ENCODE measurements at regions not wholly inside any gene's neighbourhood (a gene's known extent, or its start where the extent isn't known, plus 50 kb on each side); places are given as distances from the start of the nearest gene placed in this dataset.
"Not testable (repeated sequence)": the region's sequence is repeated elsewhere in the genome, so short reads cannot be mapped to it uniquely, and the experiment has no call there.

DNA sequence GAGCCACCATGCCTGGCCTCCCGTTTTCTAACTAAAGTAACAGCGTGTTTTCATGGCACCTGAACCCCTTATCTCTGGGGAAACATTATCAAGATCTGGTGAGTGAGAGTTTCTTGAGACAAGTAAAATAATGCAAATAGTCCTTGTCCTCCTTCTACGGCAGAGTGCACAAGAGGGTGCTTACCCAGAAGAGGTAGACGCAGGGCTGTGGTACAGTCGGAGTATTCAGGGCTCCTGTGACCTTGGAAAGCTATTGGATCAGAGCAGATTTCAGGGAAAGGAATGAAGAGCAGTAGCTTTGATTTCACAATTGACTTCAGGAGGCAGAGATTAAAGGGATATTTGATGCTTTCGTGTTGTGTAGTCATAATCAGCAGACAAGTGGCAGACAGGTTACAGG lies 269.1 kb downstream of the ZNF248 start:
- DNase-seq (ENCODE audit: low spot score) = no peak

DNA sequence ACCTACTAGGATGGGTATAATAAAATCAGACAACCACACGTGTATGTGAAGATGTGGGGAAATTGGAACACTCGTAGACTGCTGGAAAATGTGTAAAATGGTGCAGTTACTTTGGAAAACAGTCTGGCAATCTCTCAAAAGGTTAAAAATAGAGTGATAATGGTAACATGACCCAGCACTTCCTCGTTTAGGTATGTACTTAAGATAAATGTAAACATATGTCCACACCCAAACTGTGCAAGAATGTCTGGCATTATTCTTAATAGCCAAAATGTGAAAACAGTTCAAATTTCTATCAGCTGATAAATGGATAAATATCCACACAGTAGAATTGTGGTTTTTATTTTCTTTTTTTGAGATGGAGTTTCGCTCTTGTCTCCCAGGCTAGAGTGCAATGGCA lies 272.8 kb downstream of the ZNF248 start:
- no peak for DNase-seq (ENCODE audit: low spot score)
- intact Hi-C loops (cut with DNase I) = no loop called here

More for the DNA sequence above, 269.1 kb downstream of the ZNF248 start:
- intact Hi-C loops (cut with DNase I) = no loop called here

DNA sequence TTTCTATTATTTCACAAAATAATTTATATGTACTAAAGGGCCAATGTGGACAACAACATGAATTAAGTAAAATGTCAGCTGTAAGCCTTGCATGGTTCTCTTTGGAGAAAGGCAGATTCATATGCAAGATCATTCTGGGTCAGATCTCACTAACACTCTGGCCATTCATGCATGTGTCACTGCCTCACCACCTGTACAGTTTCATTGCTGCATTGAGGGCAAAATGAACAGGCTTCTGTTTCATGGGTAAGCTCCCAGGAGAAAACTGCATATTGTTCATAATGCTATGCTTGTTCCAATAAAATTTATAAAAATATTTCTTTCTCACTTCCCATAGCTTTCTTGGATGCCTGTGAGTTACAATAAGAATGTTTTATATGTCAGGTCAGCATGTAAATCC lies 275.2 kb downstream of the ZNF248 start:
- intact Hi-C loops (cut with DNase I) = no loop called here
- DNase-seq (ENCODE audit: low spot score) = no peak

DNA sequence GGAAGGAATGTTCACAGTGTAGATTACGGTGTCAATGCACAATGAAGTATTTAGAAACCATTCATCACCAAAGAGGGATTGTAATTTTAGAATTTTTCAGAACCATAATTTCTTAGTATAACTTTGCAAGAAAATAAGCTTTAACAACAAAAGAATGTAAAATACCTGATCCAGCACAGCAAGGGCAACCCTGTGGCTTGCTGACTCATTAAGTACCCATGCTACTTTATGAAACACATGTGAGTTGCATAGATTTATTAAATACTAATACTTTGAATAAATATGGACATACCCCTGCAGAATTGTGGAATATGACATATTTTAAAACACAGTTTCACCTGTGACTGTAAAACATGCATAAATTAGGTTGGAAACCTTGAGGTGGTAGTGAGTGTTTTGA lies 281.3 kb downstream of the ZNF248 start:
- intact Hi-C loops (cut with DNase I) = no loop called here
- DNase-seq (ENCODE audit: low spot score) = no peak

GRCh38 chr10:37572206-37572605 lies 285.2 kb downstream of the ZNF248 start:
- DNase-seq (ENCODE audit: low spot score) = no peak
- intact Hi-C loops (cut with DNase I) = no loop called here

DNA sequence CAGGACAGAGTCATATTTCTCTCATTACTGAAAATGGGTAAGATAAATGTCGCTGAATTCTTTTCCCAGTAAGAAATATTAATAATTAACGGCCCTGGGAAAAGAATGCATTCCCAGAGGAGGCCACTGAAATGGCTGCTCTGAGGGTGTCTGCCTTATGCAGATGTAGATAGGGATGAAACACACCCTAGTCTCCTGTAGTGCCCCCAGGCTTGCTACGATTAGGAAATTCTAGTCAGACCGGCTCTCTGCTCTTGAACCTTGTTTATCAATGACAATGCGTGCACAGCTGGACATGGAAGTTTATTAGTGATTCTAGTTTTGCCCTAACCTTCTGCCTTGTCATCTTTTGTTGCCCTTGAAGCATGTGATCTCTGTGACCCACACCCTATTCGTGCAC lies 291.1 kb downstream of the ZNF248 start:
- intact Hi-C loops (cut with DNase I) = no loop called here
- DNase-seq (ENCODE audit: low spot score) = no peak

DNA sequence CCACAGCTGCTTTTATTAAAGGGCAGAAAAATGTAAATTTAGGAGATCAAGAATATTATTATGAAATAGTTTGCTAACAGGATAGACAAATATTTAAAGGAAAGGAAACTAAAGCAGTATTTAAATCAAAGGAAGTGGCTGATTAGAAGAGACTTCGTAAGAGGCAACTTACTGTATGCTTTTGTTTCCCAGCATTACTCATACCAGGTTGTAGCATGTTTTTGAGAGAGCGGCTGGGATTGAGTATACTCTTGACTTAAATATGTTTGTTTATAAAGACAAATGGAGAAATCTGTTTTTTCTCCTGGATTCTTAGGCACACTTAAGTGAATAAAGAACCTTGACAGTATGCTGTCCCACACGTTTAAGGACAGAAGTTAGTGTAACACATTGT lies 293.7 kb downstream of the ZNF248 start:
- intact Hi-C loops (cut with DNase I) = no loop called here
- no peak for DNase-seq (ENCODE audit: low spot score)

DNA sequence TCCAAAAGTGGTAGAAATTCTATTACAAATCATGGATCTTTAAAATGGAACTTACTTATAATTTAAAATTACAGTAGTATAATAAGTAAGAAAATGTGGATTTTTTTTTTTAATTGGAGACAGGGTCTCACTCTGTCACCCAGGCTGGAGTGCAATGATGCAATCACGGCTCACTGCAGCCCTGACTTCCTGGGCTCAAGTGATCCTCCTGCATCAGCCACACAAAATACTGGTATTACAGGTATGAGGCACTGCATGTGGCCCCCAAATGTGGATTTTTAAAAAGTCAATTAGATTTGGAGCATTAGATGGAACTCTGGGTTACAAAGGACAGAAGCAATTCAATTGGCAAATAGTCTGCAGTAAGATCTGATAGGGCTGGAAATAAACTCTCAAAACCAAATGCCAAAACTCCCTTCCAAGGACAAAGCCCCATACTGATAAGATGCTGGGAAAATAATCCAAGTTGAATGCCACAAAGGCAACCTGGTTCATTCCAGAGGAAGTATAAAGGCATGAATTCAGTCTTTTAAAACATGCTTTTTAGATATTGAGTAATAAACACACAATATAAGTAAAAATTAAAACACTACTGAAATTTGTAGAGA lies 294.2 kb downstream of the ZNF248 start:
- no peak for DNase-seq (ENCODE audit: low spot score)
- intact Hi-C loops (cut with DNase I) = no loop called here

DNA sequence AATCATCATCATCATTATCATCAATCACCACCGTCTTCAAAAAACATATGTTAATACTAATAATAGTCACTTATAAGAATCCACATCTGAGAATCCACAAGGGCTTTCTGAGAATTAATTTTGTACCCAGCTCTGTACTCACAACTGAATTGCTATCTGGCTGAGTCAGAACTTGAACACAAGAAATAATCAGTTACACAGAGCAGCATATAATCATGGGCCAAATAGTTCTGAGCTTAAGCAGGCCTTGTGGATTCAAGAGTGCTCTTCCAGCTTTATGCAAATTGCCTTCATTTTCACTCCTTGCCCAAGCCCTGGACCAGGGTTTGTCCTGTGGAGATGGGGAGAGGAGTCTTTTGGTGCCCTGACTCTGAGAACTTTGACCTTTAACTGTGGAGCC lies 304.5 kb downstream of the ZNF248 start:
- no peak for DNase-seq (ENCODE audit: low spot score)
- intact Hi-C loops (cut with DNase I) = no loop called here

GRCh38 chr10:37549054-37549453 lies 308.4 kb downstream of the ZNF248 start:
- no peak for DNase-seq (ENCODE audit: low spot score)
- intact Hi-C loops (cut with DNase I) = no loop called here

DNA sequence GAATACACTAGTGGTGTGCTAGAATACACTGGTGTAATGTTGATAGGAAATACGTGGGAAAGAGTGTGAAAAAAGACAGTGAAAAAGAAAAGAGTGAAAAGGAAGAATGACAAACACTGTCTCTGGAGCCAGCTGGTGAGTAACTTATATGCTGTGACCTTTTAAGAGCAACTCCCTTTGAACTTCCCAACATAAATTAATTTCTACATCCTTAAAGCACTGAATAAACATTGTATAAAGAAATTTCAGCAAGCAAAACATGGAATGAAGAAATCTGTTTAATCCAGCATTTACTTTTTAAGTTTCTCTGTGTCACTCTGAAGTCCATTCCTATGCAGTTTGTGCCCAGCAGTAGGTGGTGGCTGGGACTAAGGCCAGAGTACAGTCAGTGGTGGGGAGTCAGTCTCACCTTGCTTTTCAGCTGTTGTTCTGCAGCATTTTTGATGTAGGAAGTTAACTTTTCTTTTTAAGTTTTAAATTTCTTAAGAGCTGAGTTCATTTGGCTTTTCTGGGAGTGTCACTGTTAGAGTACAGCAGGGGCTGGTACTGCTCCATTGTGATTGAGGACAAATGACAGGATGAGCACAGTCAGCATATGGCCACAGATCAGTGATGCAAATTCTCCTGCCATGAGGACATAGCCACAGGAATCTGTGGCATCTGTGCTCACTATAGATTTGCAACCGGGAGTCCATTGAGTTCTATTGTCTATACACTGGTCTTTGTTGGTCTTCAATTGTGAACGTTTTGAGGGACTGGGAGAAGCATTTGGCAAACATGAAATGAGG lies 321.8 kb downstream of the ZNF248 start:
- DNase-seq (ENCODE audit: low spot score) = no peak
- intact Hi-C loops (cut with DNase I) = no loop called here

- intact Hi-C loops (cut with DNase I) = no loop called here
- no peak for DNase-seq (ENCODE audit: low spot score)
Measured at GRCh38 chr10:37534166-37534565, 323.2 kb downstream of the ZNF248 start.

GRCh38 chr10:37525410-37525809 lies 332.0 kb downstream of the ZNF248 start:
- DNase-seq (ENCODE audit: low spot score); intact Hi-C loops (cut with DNase I): not testable (repeated sequence)

- DNase-seq (ENCODE audit: low spot score) = no peak
- intact Hi-C loops (cut with DNase I) = no loop called here
Measured at GRCh38 chr10:37520488-37520887, 336.9 kb downstream of the ZNF248 start.

DNA sequence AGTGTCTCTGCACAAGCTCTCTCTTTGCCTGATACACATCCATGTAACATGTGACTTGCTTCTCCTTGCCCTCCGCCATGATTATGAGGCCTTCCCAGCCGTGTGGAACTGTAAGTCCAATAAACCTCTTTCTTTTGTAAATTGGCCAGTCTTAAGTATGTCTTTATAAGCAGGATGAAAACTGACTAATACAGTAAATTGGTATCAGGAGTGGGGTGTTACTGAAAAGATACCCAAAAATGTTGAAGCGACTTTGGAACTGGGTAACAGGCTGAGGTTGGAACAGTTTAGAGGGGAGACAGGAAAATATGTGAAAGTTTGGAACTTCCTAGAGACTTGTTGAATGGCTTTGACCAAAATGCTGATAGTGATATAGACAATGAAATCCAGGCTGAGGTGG lies 346.9 kb downstream of the ZNF248 start:
- DNase-seq (ENCODE audit: low spot score); intact Hi-C loops (cut with DNase I): not testable (repeated sequence)

DNA sequence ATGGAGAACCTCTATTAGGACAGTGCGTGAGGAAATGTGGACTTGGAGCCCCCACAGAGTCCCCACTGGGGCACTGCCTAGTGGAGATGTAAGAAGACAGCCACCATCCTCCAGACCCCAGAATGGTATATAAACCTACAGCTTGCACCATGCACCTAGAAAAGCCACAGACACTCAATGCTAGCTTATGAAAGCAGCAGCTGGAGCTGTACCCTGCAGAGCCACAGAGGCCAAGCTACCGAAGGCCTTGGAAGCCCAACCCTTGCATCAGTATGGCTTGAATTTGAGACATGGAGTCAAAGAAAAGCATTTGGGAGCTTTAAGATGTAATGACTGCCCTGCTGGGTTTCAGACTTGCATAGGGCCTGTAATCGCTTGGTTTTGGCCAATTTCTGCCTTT lies 361.3 kb downstream of the ZNF248 start:
- no peak for DNase-seq (ENCODE audit: low spot score)
- intact Hi-C loops (cut with DNase I) = no loop called here

DNA sequence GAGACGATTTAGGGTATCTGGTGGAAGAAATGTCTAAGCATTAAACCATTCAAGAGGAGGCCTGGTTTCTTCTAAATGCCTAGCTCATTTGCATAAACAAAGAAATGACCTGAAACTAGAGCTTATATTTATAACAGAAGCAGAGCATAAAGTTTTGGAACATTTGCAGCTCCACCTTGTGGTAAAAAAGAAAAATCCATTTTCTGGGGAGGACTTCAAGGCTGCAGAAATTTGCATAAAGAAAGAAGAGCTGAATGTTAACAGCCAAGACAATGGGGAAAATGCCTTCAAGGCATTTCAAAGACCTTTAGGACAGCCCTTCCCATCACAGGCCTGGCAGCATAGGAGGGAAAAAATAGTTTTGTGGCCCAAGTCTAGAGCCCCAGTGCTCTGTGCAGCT lies 362.0 kb downstream of the ZNF248 start:
- no peak for DNase-seq (ENCODE audit: low spot score)
- intact Hi-C loops (cut with DNase I) = no loop called here

DNA sequence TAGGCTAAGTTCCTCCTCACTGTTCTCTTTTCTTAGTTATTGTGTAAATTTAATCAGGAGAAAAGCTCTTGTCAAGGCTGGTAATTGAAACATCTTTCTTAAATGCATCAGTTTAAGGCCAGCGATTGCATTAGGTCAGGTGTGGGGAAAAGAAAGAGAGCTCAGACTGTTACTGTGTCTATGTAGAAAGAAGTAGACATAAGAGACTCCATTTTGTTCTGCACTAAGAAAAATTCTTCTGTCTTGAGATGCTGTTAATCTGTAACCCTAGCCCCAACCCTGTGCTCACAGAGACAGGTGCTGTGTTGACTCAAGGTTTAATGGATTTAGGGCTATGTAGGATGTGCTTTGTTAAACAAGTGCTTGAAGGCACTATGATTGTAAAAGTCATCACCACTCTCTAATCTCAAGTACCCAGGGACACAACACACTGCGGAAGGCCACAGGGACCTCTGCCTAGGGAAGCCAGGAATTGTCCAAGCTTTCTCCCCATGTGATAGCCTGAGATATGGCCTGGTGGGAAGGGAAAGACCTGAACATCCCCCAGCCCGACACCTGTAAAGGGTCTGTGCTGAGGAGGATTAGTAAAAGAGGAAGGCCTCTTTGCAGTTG lies 364.1 kb downstream of the ZNF248 start:
- intact Hi-C loops (cut with DNase I); DNase-seq (ENCODE audit: low spot score): not testable (repeated sequence)

DNA sequence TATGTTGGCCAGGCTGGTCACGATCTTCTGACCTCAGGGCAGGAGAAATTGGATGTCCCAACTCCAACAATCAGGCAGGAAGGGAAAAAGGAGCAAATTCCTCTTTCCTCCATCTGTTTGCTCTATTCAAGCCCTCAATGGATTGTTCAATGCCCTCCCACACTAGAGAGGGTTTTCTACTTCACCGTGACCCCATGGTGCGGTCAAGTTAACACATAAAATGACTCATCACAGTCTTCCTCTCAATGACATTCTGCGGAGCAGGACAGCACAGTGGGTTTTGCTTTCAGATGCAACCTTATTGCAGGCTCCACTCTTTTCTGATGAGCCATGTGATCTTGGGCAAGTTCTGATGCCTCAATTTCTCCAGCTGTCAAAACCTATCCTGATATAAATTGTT lies 364.9 kb downstream of the ANKRD30A start:
- intact Hi-C loops (cut with DNase I) = no loop called here
- no peak for DNase-seq (ENCODE audit: low spot score)

GRCh38 chr10:37489658-37490003 lies 364.2 kb downstream of the ANKRD30A start:
- no peak for DNase-seq (ENCODE audit: low spot score)
- intact Hi-C loops (cut with DNase I) = no loop called here
